ENCODE measurements at regions not wholly inside any gene's neighbourhood (a gene's known extent, or its start where the extent isn't known, plus 50 kb on each side); places are given as distances from the start of the nearest gene placed in this dataset.

GRCh38 chr13:33624253-33624652 lies 193.7 kb upstream of the RFC3 start:
- no peaks in the 10 kb centered on the region for H3K4me1 ChIP-seq (ENCODE audit: insufficient read depth, low read length, poor library complexity, severe bottlenecking)
- no peak overlapping the region for H3K4me3 ChIP-seq (ENCODE audit: low read depth, low read length, poor library complexity, severe bottlenecking)
- DNase-seq (ENCODE audit: low spot score): no peak
- H3K36me3 ChIP-seq (ENCODE audit: insufficient read depth, low read length, poor library complexity, severe bottlenecking): no peaks in the 10 kb centered on the region
- no TSS peak for BruUV-seq (replicated peaks)
- intact Hi-C loops (cut with micrococcal nuclease; ENCODE audit: unreplicated experiment): no loop called here
- no peak for TF ChIP-seq CTCF (conservative IDR thresholded peaks at IDR 0.05; ENCODE audit: low read depth, low read length)
- no peak for TF ChIP-seq EZH2 (IDR thresholded peaks at IDR 0.05; ENCODE audit: borderline replicate concordance, low read depth, low read length, poor library complexity, severe bottlenecking)
- H3K27ac ChIP-seq (ENCODE audit: low read depth, low read length, poor library complexity, severe bottlenecking): no peak overlapping the region
- H3K9me3 ChIP-seq (ENCODE audit: low read depth, low read length, poor library complexity, severe bottlenecking): no peaks in the 10 kb centered on the region
- ChIA-PET CTCF (no interaction called here), POLR2A (ENCODE audit: low non-redundant PET) (no interaction called here)
- H3K27me3 ChIP-seq (replicated peaks; ENCODE audit: insufficient read depth, low read depth, low read length, poor library complexity): no peaks in the 10 kb centered on the region

GRCh38 chr13:33624740-33625139 lies 193.2 kb upstream of the RFC3 start:
- no peak overlapping the region for H3K4me3 ChIP-seq (ENCODE audit: low read depth, low read length, poor library complexity, severe bottlenecking)
- no peaks in the 10 kb centered on the region for H3K27me3 ChIP-seq (replicated peaks; ENCODE audit: insufficient read depth, low read depth, low read length, poor library complexity)
- CTCF ChIA-PET: no interaction called here
- BruUV-seq (replicated peaks): no TSS peak
- POLR2A ChIA-PET (ENCODE audit: low non-redundant PET): no interaction called here
- no peaks in the 10 kb centered on the region for H3K4me1 ChIP-seq (ENCODE audit: insufficient read depth, low read length, poor library complexity, severe bottlenecking)
- TF ChIP-seq CTCF (conservative IDR thresholded peaks at IDR 0.05; ENCODE audit: low read depth, low read length) (no peak), EZH2 (IDR thresholded peaks at IDR 0.05; ENCODE audit: borderline replicate concordance, low read depth, low read length, poor library complexity, severe bottlenecking) (no peak)
- H3K27ac ChIP-seq (ENCODE audit: low read depth, low read length, poor library complexity, severe bottlenecking): no peak overlapping the region
- intact Hi-C loops (cut with micrococcal nuclease; ENCODE audit: unreplicated experiment): no loop called here
- H3K9me3 ChIP-seq (ENCODE audit: low read depth, low read length, poor library complexity, severe bottlenecking): no peaks in the 10 kb centered on the region
- H3K36me3 ChIP-seq (ENCODE audit: insufficient read depth, low read length, poor library complexity, severe bottlenecking): no peaks in the 10 kb centered on the region
- no peak for DNase-seq (ENCODE audit: low spot score)

GRCh38 chr13:33626407-33626806 lies 191.5 kb upstream of the RFC3 start:
- no TSS peak for BruUV-seq (replicated peaks)

More at GRCh38 chr13:33626407-33626806, 191.5 kb upstream of the RFC3 start:
- H3K4me1 ChIP-seq (ENCODE audit: insufficient read depth, low read length, poor library complexity, severe bottlenecking): no peaks in the 10 kb centered on the region
- H3K36me3 ChIP-seq (ENCODE audit: insufficient read depth, low read length, poor library complexity, severe bottlenecking): no peaks in the 10 kb centered on the region
- no peak for TF ChIP-seq EZH2 (IDR thresholded peaks at IDR 0.05; ENCODE audit: borderline replicate concordance, low read depth, low read length, poor library complexity, severe bottlenecking)
- TF ChIP-seq CTCF (conservative IDR thresholded peaks at IDR 0.05; ENCODE audit: low read depth, low read length): no peak
- H3K27me3 ChIP-seq (replicated peaks; ENCODE audit: insufficient read depth, low read depth, low read length, poor library complexity): no peaks in the 10 kb centered on the region
- no peak for DNase-seq (ENCODE audit: low spot score)
- intact Hi-C loops (cut with micrococcal nuclease; ENCODE audit: unreplicated experiment): no loop called here
- H3K4me3 ChIP-seq (ENCODE audit: low read depth, low read length, poor library complexity, severe bottlenecking): no peak overlapping the region
- no peaks in the 10 kb centered on the region for H3K9me3 ChIP-seq (ENCODE audit: low read depth, low read length, poor library complexity, severe bottlenecking)
- CTCF ChIA-PET: no interaction called here
- POLR2A ChIA-PET (ENCODE audit: low non-redundant PET): no interaction called here
- no peak overlapping the region for H3K27ac ChIP-seq (ENCODE audit: low read depth, low read length, poor library complexity, severe bottlenecking)
